ENCODE measurements at regions not wholly inside any gene's neighbourhood (a gene's known extent, or its start where the extent isn't known, plus 50 kb on each side); places are given as distances from the start of the nearest gene placed in this dataset.

GRCh38 chr6:71486461-71486860, 197.8 kb downstream of the OGFRL1 start:
- no peak for DNase-seq

- DNase-seq, result peak; percentile 26
Observed at GRCh38 chr6:71488186-71488585, 199.6 kb downstream of the OGFRL1 start.

GRCh38 chr6:71489736-71490135, 201.1 kb downstream of the OGFRL1 start:
- no peak for DNase-seq

GRCh38 chr6:71490876-71491275, 202.3 kb downstream of the OGFRL1 start:
- no peak for DNase-seq

- DNase-seq, result no peak
Observed at GRCh38 chr6:71491844-71492243, 203.2 kb downstream of the OGFRL1 start.

GRCh38 chr6:71492668-71493067, 204.1 kb downstream of the OGFRL1 start:
- DNase-seq, result no peak

- peak; percentile 87 for DNase-seq
Observed at GRCh38 chr6:71496018-71496721, 207.6 kb downstream of the OGFRL1 start.

GRCh38 chr6:71496722-71497033, 208.1 kb downstream of the OGFRL1 start:
- DNase-seq, result no peak

- no peak for DNase-seq
Observed at GRCh38 chr6:71498638-71499037, 210.0 kb downstream of the OGFRL1 start.

GRCh38 chr6:71499667-71500066, 211.1 kb downstream of the OGFRL1 start:
- no peak for DNase-seq

- DNase-seq, result no peak
Observed at GRCh38 chr6:71502168-71502567, 213.6 kb downstream of the OGFRL1 start.

- no peak for DNase-seq
Observed at GRCh38 chr6:71502956-71503355, 214.3 kb downstream of the OGFRL1 start.

GRCh38 chr6:71507183-71507582, 218.6 kb downstream of the OGFRL1 start:
- DNase-seq, result no peak

- DNase-seq, result no peak
Observed at GRCh38 chr6:71509191-71510005, 220.8 kb downstream of the OGFRL1 start.

- peak; percentile 82 for DNase-seq
Observed at GRCh38 chr6:71510057-71510713, 221.6 kb downstream of the OGFRL1 start.

- no peak for DNase-seq
Observed at GRCh38 chr6:71510856-71511255, 222.2 kb downstream of the OGFRL1 start.

GRCh38 chr6:71512256-71512655, 223.6 kb downstream of the OGFRL1 start:
- DNase-seq, result no peak

GRCh38 chr6:71513036-71513435, 224.4 kb downstream of the OGFRL1 start:
- DNase-seq, result no peak

- DNase-seq, result no peak
Observed at GRCh38 chr6:71523548-71523947, 234.9 kb downstream of the OGFRL1 start.

GRCh38 chr6:71524201-71524600, 235.6 kb downstream of the OGFRL1 start:
- DNase-seq, result no peak

GRCh38 chr6:71527886-71528285, 239.3 kb downstream of the OGFRL1 start:
- no peak for DNase-seq

GRCh38 chr6:71529026-71529425, 240.4 kb downstream of the OGFRL1 start:
- DNase-seq, result no peak

- DNase-seq, result no peak
Observed at GRCh38 chr6:71529769-71530168, 241.2 kb downstream of the OGFRL1 start.

- no peak for DNase-seq
Observed at GRCh38 chr6:71531006-71531405, 242.4 kb downstream of the OGFRL1 start.

Measured in RPMI8226 (cell line).